ENCODE measurements at regions not wholly inside any gene's neighbourhood (a gene's known extent, or its start where the extent isn't known, plus 50 kb on each side); places are given as distances from the start of the nearest gene placed in this dataset.

DNA sequence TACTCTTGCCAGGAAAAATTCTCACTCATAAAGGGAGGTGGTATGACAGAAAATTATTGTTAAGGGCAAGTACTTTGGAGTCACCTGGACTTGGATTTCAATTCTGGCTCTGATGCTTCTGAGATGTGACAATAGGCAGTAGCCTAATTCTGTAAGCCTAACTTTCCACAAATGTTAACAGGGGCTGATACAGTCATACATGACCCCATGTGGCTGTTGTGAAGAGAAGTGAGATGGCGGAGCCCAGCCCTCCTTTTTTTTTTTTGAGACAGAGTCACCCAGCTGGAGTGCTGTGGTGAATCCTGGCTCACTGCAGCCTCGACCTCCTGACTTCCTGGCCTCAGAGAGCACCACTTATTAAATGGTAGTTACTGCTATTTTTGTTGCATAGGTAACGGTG lies 54.4 kb upstream of the IRF2 start:
- no peak for DNase-seq (ENCODE audit: low spot score)

DNA sequence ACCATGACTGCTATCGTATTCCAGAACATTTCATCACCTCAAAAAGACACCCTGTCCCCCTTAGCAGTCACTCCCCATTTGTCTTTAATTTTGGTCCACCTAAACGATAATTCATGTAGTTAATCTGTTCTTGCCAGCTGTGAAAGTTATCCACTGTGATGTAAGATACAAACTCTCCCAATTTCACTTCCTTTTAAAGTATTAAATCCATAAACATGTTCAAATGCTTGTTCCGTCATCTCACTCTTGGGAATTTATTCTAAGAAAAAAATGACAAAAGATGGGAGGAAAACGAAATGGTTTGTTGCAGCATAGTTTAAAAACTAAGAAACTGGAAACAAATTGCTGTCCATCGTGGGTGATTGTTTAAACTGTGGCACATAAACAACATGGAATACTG lies 53.7 kb upstream of the IRF2 start:
- DNase-seq (ENCODE audit: low spot score): no peak

DNA sequence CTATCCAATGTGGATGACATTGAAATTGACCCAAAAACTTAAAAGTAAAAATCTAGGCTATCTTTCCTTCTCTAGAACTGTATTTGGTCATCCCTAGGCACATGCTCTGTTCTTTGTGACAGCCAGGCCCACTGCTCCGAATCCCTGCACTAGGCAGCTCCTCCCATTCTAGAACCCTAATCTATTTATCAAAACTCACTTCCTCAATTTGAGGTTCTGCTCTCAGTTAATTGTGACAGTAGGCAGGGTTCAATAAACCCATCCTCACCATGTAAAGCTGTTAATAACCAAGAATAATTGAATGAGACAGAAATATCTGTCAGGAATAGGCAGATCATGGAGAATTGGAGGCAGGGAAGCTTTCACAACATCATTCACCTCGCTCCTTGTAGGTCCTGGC lies 51.9 kb upstream of the IRF2 start:
- DNase-seq (ENCODE audit: low spot score): no peak
